Body of pancreas (tissue), 4 donors: ENCODE measurements at regions not wholly inside any gene's neighbourhood (a gene's known extent, or its start where the extent isn't known, plus 50 kb on each side); places are given as distances from the start of the nearest gene placed in this dataset.

Experiments
- POLR2A ChIP-seq, 3 donors: fragments of 450-650 bp; IDR thresholded peaks; one replicate each; pipeline ENCODE4 v1.6.1; 2016; ENCODE audit warnings: antibody characterized with exemption in 3 of 3, mild to moderate bottlenecking in 2 of 3
- TF ChIP-seq, protein P1 (sequence below), 7 experiments: fragments of 450-650 bp in 4 of 7; fragments of 200-600 bp in 3 of 7; sonication (generic) in 3 of 7; IDR thresholded peaks; one replicate each; pipeline ENCODE4 v1.5.1; 2016 to 2019; ENCODE audit warnings: antibody characterized with exemption in 7 of 7

- TF ChIP-seq, protein P1, sequence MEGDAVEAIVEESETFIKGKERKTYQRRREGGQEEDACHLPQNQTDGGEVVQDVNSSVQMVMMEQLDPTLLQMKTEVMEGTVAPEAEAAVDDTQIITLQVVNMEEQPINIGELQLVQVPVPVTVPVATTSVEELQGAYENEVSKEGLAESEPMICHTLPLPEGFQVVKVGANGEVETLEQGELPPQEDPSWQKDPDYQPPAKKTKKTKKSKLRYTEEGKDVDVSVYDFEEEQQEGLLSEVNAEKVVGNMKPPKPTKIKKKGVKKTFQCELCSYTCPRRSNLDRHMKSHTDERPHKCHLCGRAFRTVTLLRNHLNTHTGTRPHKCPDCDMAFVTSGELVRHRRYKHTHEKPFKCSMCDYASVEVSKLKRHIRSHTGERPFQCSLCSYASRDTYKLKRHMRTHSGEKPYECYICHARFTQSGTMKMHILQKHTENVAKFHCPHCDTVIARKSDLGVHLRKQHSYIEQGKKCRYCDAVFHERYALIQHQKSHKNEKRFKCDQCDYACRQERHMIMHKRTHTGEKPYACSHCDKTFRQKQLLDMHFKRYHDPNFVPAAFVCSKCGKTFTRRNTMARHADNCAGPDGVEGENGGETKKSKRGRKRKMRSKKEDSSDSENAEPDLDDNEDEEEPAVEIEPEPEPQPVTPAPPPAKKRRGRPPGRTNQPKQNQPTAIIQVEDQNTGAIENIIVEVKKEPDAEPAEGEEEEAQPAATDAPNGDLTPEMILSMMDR (IDR thresholded peaks at IDR 0.05): no peak
- TF ChIP-seq POLR2A (IDR thresholded peaks at IDR 0.05): no peak
Observed at GRCh38 chrX:27309406-27309805, 153.7 kb downstream of the PPP4R3C start.
